Cardiac fibroblast (primary cell): ENCODE measurements at regions not wholly inside any gene's neighbourhood (a gene's known extent, or its start where the extent isn't known, plus 50 kb on each side); places are given as distances from the start of the nearest gene placed in this dataset.

ENCODE experiments used
- DNase-seq, 2 donors: peaks; one replicate each; pipeline versions ENCODE4 v3.0.0 to v3.0.0-alpha.2; 2010; ENCODE audit warnings: low read depth in 2 of 2
- H3K4me3 ChIP-seq, 2 donors: replicated peaks in 1 of 2; 1 replicate in 1 of 2; 2 replicates in 1 of 2; pipeline ENCODE4 v1.5.1; 2011; ENCODE audit warnings: low read depth in 2 of 2, low read length in 2 of 2, mild to moderate bottlenecking in 2 of 2, moderate library complexity in 1 of 2
- TF ChIP-seq, protein P1 (sequence below): IDR thresholded peaks from one replicate; pipeline ENCODE4 v1.5.1; 2011; ENCODE audit warnings: low read depth, mild to moderate bottlenecking, low read length, inconsistent platforms

DNA sequence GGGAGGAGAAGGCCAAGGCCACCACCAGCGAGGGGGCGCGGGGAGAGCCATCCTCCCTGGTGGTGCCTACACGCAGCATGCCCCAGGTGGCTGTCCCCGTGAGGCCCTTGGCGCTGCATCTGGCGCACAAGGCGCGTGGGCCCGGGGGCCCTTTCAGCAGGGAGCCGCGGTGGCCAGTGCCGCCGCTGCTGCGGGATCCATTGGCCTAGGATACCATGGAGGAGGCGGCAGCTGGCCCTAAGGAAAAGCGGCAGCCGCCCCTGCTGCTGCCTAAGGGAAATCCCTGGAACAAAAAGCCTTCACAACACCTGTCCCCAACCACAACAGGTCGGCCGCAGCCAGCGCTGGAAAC lies 1059.6 kb downstream of the TECRL start:
- no peak overlapping the region for H3K4me3 ChIP-seq
- no peak for DNase-seq

DNA sequence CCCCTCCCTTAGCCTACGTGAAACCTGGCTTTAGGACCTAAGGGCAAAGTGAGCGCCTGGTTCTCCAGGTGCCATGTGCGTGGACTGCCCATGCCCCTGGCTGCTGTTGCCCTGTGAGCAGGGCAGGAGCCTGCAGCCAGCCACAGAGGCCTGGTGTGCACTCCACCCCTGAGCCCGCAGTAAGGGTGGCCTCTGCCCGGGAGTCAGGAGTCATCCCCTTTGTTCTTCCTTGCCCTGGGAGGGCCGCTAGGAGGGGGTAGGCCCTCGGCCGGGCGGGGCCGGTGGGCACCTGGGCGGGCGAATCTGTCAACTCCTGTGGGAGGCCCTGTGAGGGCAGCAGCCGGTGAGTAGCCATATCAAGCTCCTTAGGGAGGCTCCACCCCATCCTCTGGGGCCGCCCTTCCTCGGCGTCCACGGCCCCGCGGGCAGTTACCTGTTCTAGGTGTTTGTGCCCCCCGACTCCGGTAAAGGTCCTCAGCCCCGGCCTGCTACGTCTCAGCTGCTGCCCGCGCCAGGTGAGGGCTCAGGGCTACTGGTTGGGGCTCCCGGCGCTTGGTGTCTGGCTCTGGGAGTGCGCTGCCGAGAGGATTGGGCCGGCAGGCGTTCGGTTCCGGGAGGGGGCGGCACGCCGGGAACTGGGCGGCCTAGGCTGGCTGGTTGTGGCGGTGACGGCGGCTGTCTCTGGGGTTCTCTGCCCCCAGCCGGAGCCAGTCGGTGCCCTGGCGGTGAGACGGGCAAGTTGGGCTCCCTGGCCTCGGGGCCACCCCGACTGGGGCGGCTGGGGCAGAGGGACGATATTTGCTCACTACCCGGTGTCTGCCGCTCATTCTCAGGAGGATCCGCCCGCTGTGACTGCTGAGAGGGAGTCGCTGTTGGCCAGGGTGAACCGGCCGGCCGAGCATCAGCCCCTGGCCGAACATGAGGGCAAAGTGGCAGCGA lies 1060.2 kb downstream of the TECRL start:
- no peak overlapping the region for H3K4me3 ChIP-seq
- TF ChIP-seq, protein P1, sequence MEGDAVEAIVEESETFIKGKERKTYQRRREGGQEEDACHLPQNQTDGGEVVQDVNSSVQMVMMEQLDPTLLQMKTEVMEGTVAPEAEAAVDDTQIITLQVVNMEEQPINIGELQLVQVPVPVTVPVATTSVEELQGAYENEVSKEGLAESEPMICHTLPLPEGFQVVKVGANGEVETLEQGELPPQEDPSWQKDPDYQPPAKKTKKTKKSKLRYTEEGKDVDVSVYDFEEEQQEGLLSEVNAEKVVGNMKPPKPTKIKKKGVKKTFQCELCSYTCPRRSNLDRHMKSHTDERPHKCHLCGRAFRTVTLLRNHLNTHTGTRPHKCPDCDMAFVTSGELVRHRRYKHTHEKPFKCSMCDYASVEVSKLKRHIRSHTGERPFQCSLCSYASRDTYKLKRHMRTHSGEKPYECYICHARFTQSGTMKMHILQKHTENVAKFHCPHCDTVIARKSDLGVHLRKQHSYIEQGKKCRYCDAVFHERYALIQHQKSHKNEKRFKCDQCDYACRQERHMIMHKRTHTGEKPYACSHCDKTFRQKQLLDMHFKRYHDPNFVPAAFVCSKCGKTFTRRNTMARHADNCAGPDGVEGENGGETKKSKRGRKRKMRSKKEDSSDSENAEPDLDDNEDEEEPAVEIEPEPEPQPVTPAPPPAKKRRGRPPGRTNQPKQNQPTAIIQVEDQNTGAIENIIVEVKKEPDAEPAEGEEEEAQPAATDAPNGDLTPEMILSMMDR, result no peak
- DNase-seq, result no peak

More for the DNA sequence above, 1059.6 kb downstream of the TECRL start:
- TF ChIP-seq, protein P1, result no peak

DNA sequence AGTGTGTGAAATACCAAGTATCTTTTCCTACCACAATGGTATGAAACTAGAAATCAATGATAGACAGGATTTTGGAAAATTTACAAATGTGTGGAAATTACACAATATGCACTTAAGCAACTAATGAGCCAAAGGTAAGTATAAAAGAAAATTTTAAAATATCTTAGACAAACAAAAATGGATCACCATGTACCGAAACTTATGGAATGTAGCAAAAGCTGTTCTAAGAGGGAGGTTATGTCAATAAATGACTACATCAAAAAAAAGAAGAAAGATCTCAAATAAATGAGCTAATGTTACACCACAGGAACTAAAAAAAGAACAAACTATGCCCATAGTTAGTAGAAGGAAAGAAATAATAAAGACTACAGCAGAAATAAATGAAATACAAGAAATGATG lies 1084.1 kb downstream of the TECRL start:
- TF ChIP-seq, protein P1, result no peak
- no peak for DNase-seq
- H3K4me3 ChIP-seq, result no peak overlapping the region

DNA sequence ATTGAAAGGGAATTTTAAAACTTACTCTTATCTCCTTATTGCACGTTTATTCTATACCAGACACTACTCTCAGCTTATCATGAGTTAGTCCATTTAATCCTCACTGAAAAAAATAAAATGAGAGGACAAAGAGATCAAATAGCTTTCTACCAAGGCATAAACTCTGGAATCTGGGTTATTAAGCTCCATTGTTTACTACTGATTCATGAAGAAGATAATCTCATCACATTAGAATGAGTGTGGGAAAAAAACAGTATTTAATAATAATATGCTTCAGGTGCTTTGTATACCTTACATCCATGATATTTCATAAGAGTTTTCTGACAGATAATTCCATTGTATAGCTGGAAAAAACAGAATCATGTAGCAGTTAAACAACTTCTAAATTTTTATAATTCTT lies 1092.6 kb downstream of the TECRL start:
- TF ChIP-seq, protein P1, result no peak
- DNase-seq, result no peak
- no peak overlapping the region for H3K4me3 ChIP-seq

DNA sequence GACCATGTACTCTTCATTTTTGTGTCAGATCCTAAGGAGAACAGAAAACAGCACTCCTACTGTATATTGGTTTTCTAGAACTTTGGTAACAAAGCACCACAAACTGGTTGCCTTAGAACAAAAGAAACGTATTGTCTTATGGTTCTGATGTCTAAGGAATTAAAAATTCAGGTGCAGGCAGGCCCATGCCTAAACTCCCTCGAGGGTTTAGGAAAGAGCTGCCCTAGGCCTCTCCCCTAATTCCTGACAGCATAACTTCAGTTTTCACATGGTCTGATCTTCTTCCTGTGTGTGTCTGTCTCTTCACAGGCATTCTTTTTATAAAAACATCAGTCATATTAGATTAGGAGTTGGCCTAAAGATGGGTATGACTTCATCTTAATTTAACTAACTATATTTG lies 1093.6 kb downstream of the TECRL start:
- DNase-seq, result no peak
- TF ChIP-seq, protein P1, result no peak
- no peak overlapping the region for H3K4me3 ChIP-seq

DNA sequence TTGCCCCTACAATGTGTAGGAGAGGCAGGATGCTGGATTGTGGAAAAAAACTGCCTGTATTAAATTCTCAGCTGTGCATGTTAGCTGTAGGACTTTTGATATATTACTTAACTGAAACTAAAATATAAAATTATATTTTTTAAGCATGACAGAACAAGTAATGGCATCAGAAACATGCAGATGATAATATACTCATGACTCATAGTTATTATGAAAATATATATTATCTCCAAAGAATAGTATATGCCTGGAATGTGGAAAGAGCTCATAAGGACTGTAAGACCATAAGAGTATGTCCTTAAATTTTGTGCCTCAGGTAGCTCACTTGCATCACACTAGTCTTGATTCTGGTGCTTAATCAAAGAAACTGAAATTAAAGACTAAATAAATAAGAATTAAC lies 1100.6 kb downstream of the TECRL start:
- no peak overlapping the region for H3K4me3 ChIP-seq
- TF ChIP-seq, protein P1, result no peak

More for the DNA sequence above, 1100.6 kb downstream of the TECRL start:
- DNase-seq, result no peak
